WTC11 (cell line): ENCODE measurements at regions not wholly inside any gene's neighbourhood (a gene's known extent, or its start where the extent isn't known, plus 50 kb on each side); places are given as distances from the start of the nearest gene placed in this dataset.

Experiments
- ATAC-seq: fragments of 200-7000 bp; cut with Tn5 transposase; 2 replicates; pipeline ENCODE4 v1.10.0; 2021; ENCODE audit warnings: mild to moderate bottlenecking, moderate library complexity
- CTCF ChIA-PET: fragments of 300-600 bp; sonication (Branson Sonifier 250); formaldehyde crosslinking; loops from one replicate; lab custom pipeline; 2021; ENCODE audit warnings: antibody characterized with exemption; lab: Charles Lee
- POLR2A ChIA-PET: fragments of 350-600 bp; sonication (Branson Sonifier 250); formaldehyde crosslinking; loops from one replicate; lab custom pipeline; 2021; ENCODE audit warnings: antibody characterized with exemption; lab: Charles Lee
- DNase-seq: peaks from one replicate; pipeline ENCODE4 v3.0.0; 2021; ENCODE audit warnings: low spot score
- H3K27ac Mint-ChIP-seq: 2 replicates; pipeline ENCODE4 v1.8.0; 2021; ENCODE audit warnings: mixed read lengths
- H3K27me3 Mint-ChIP-seq: 2 replicates; pipeline ENCODE4 v1.8.0; 2021; ENCODE audit warnings: low read depth, mild to moderate bottlenecking, moderate library complexity, mixed read lengths
- H3K36me3 Mint-ChIP-seq: 2 replicates; pipeline ENCODE4 v1.8.0; 2021; ENCODE audit warnings: mixed read lengths
- H3K4me1 Mint-ChIP-seq: 2 replicates; pipeline ENCODE4 v1.8.0; 2022; ENCODE audit warnings: mixed read lengths
- H3K4me3 Mint-ChIP-seq: 2 replicates; pipeline ENCODE4 v1.8.0; 2021; ENCODE audit warnings: mild to moderate bottlenecking, moderate library complexity, mixed read lengths
- H3K9me3 Mint-ChIP-seq: 2 replicates; pipeline ENCODE4 v1.8.0; 2021; ENCODE audit warnings: mixed read lengths
- ATF3 ChIP-seq: sonication (generic); formaldehyde crosslinking; conservative IDR thresholded peaks from 2 replicates; pipeline ENCODE4 v1.8.1; 2022; ENCODE audit warnings: mild to moderate bottlenecking, missing genetic modification reagents
- CREB1 ChIP-seq: sonication (generic); formaldehyde crosslinking; IDR thresholded peaks from 2 replicates; pipeline ENCODE4 v1.8.0; 2023; ENCODE audit warnings: mild to moderate bottlenecking, missing genetic modification reagents
- E2F5 ChIP-seq: sonication (generic); formaldehyde crosslinking; IDR thresholded peaks from 2 replicates; pipeline ENCODE4 v1.8.1; 2022; ENCODE audit warnings: mild to moderate bottlenecking, moderate library complexity, missing genetic modification reagents
- ETV6 ChIP-seq: sonication (generic); formaldehyde crosslinking; IDR thresholded peaks from 2 replicates; pipeline ENCODE4 v1.8.1; 2022; ENCODE audit warnings: mild to moderate bottlenecking, missing genetic modification reagents
- GRHL2 ChIP-seq: fragments of 250-450 bp; sonication (Bioruptor Pico); IDR thresholded peaks from 2 replicates; pipeline ENCODE4 v1.8.0; 2022; ENCODE audit warnings: mild to moderate bottlenecking, moderate library complexity; ENCODE audit not compliant: insufficient replicate concordance, severe bottlenecking
- NFE2L1 ChIP-seq: sonication (generic); formaldehyde crosslinking; IDR thresholded peaks from 2 replicates; pipeline ENCODE4 v1.8.1; 2023; ENCODE audit warnings: missing genetic modification reagents
- NR3C1 ChIP-seq: sonication (generic); formaldehyde crosslinking; conservative IDR thresholded peaks from 2 replicates; pipeline ENCODE4 v1.8.1; 2023; ENCODE audit warnings: low read depth, mild to moderate bottlenecking, missing genetic modification reagents
- OVOL2 ChIP-seq: fragments of 250-450 bp; sonication (Bioruptor Pico); IDR thresholded peaks from 2 replicates; pipeline ENCODE4 v1.9.0; 2021; ENCODE audit warnings: mild to moderate bottlenecking, borderline replicate concordance
- SMAD3 ChIP-seq: sonication (generic); formaldehyde crosslinking; IDR thresholded peaks from 2 replicates; pipeline ENCODE4 v1.8.0; 2022; ENCODE audit warnings: missing genetic modification reagents, mild to moderate bottlenecking, borderline replicate concordance
- SOX15 ChIP-seq: fragments of 250-450 bp; sonication (Bioruptor Pico); IDR thresholded peaks from 2 replicates; pipeline ENCODE4 v1.9.0; 2021; ENCODE audit warnings: mild to moderate bottlenecking
- TCF7 ChIP-seq: sonication (generic); formaldehyde crosslinking; IDR thresholded peaks from 2 replicates; pipeline ENCODE4 v1.8.0; 2022; ENCODE audit warnings: mild to moderate bottlenecking, low read depth, missing genetic modification reagents, moderate library complexity
- ZBTB43 ChIP-seq: sonication (generic); formaldehyde crosslinking; IDR thresholded peaks from 2 replicates; pipeline ENCODE4 v1.8.1; 2023; ENCODE audit warnings: mild to moderate bottlenecking, missing genetic modification reagents
- ZNF121 ChIP-seq: sonication (generic); formaldehyde crosslinking; IDR thresholded peaks from 2 replicates; pipeline ENCODE4 v1.8.0; 2023; ENCODE audit warnings: missing genetic modification reagents
- ZNF317 ChIP-seq: sonication (generic); formaldehyde crosslinking; IDR thresholded peaks from 2 replicates; pipeline ENCODE4 v1.8.1; 2023; ENCODE audit warnings: low read depth, mild to moderate bottlenecking, moderate library complexity, missing genetic modification reagents, borderline replicate concordance
- ZNF423 ChIP-seq: fragments of 250-450 bp; sonication (Bioruptor Pico); IDR thresholded peaks from 2 replicates; pipeline ENCODE4 v2.1.2; 2022; ENCODE audit warnings: mild to moderate bottlenecking, moderate library complexity
- ZNF512 ChIP-seq: sonication (generic); formaldehyde crosslinking; IDR thresholded peaks from 2 replicates; pipeline ENCODE4 v1.8.1; 2022; ENCODE audit warnings: missing genetic modification reagents, borderline replicate concordance
- ZNF532 ChIP-seq: fragments of 250-450 bp; sonication (Bioruptor Pico); IDR thresholded peaks from 2 replicates; pipeline ENCODE4 v1.9.0; 2021; ENCODE audit warnings: mild to moderate bottlenecking, borderline replicate concordance
- TF ChIP-seq, protein P1 (sequence below): fragments of 250-450 bp; sonication (Bioruptor Pico); conservative IDR thresholded peaks from 2 replicates; pipeline ENCODE4 v1.9.0; 2021; ENCODE audit warnings: mild to moderate bottlenecking

DNA sequence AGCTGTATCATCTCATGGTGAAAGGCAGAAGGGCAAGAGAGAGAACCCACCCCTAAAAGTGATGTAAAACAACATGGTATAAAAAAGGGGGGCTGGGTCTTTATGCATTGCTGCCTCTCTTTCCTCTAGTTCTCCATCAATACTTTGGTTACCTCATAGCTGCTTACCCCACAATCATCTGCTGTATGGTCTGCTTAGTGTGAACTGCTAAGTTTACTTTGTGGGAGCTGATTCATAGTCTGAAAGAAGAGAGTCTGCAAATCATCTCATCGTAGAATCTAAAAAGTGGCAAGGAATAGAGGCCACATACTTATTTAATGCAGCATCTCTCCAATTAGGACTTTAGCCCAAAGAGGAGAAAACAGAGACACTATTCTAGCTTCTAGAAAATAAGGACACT is 546.8 kb downstream of the GBE1 start:
- no peak overlapping the region for H3K27ac Mint-ChIP-seq
- no peak for TF ChIP-seq ZNF532 (CRISPR knock-in tag)
- no peak for TF ChIP-seq ZNF317 (CRISPR knock-in tag)
- no peak for TF ChIP-seq TCF7 (CRISPR knock-in tag)
- TF ChIP-seq ZNF121 (CRISPR knock-in tag), result no peak
- TF ChIP-seq, protein P1, sequence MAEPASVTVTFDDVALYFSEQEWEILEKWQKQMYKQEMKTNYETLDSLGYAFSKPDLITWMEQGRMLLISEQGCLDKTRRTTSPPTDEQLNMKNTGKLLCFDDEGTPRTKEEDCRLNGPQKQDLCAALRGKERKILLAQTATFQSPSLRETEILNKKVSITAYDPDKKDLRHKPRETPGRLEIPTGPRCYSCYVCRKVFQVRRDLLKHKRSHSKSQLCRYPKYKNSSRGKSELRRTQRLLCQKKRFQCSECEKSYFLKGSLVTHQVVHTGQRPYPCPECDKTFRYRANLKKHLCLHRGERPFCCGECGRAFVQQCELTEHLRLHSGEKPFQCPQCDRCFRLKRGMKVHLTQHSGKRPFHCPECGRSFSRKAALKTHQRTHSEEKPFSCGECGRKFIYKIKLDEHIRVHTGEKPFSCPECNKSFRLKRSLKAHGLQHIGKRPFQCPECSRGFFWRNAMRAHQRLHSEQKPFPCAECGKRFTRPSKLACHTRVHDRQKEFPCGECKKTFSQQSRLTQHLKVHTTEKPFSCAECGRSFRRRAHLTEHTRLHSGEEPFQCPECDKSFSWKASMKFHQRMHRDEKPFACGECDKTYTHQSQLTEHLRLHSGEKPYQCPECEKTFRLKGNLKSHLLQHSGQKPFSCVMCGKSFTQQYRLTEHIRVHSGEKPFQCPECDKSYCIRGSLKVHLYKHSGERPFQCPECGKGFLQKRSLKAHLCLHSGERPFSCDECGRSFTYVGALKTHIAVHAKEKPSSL (CRISPR knock-in tag), result no peak
- TF ChIP-seq NFE2L1 (CRISPR knock-in tag), result no peak
- TF ChIP-seq SMAD3, result no peak
- TF ChIP-seq NR3C1 (CRISPR knock-in tag), result no peak
- TF ChIP-seq E2F5 (CRISPR knock-in tag), result no peak
- TF ChIP-seq ETV6 (CRISPR knock-in tag), result no peak
- TF ChIP-seq OVOL2 (CRISPR knock-in tag), result no peak
- TF ChIP-seq ZNF512, result no peak
- no peak for TF ChIP-seq ATF3
- no peak for TF ChIP-seq GRHL2
- TF ChIP-seq CREB1 (CRISPR knock-in tag), result no peak
- TF ChIP-seq SOX15 (CRISPR knock-in tag), result no peak
- TF ChIP-seq ZBTB43, result no peak
- TF ChIP-seq ZNF423 (CRISPR knock-in tag), result no peak
- CTCF ChIA-PET, result interaction anchor here (0.9 kb wide), 1 partner anchor 429 kb away, joined by 3 read pairs; no protein-coding TSS in a partner anchor
- no peaks in the 10 kb centered on the region for H3K27me3 Mint-ChIP-seq
- ATAC-seq (no peak), DNase-seq (no peak)
- POLR2A ChIA-PET, result no interaction called here
- H3K4me3 Mint-ChIP-seq, result no peak overlapping the region
- no peaks in the 10 kb centered on the region for H3K36me3 Mint-ChIP-seq
- H3K4me1 Mint-ChIP-seq, result no peaks in the 10 kb centered on the region
- no peaks in the 10 kb centered on the region for H3K9me3 Mint-ChIP-seq
